ENCODE measurements at regions not wholly inside any gene's neighbourhood (a gene's known extent, or its start where the extent isn't known, plus 50 kb on each side); places are given as distances from the start of the nearest gene placed in this dataset.
"Not testable (repeated sequence)": the region's sequence is repeated elsewhere in the genome, so short reads cannot be mapped to it uniquely, and the experiment has no call there.

- DNase-seq: no peak
Measured at GRCh38 chr3:170701696-170702678, 116.1 kb upstream of the SLC7A14 start.

DNA sequence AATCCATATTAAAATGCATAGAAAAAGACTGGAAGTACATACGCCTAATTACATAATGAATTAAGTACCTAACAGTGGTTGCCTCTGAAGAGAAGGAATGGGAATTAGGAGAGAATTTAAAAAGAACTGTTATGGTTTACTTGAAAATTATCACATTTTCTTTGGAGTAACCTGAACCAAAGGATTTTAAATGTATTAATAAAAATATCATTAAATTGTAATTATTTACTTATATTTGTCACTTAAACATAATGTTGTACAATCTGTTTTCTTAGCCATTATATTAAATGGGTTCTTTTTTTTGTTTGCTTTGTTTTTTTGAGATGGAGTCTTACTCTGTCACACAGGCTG is 114.2 kb upstream of the SLC7A14 start:
- no peak for DNase-seq

GRCh38 chr3:170699158-170700053 is 113.5 kb upstream of the SLC7A14 start:
- no peak for DNase-seq

DNA sequence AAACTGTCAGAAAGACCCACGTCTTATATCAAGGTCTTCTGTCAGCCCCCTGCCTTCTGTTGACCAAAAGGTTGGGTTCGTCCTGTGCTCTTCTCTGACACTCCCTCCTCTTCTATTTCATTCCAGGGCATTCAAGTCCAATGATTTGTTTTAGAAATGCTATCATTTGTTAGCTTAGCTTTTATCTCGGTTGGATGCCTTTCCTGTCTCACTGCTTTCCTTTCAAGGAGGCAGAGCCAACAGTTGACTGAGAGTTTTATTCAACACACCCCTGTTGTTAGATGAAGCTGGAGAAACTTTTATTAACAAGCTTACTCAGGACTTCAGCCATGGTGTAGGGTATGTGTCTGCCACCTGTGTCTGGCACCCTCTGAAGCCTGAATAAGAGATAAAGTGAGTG is 112.0 kb upstream of the SLC7A14 start:
- DNase-seq: peak; percentile 53

DNA sequence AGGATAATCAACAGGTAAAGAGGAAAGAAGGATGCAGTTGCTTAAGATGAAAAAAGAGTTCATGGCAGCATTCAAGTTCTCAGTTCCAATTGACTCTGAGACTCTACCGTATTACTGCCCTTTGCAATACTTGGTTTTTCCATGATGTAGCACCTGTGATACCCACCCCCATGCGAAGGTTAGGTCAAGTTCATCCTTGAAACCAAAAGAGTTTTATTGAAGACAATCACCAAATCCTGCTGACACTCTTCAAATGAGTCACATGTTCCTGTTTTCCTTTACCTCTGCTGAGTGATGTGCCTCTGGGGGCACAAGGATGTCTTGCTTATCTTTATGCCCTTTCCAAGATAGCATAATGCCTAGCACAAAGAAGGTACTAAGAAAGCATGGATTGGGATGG is 111.3 kb upstream of the SLC7A14 start:
- DNase-seq: no peak

DNA sequence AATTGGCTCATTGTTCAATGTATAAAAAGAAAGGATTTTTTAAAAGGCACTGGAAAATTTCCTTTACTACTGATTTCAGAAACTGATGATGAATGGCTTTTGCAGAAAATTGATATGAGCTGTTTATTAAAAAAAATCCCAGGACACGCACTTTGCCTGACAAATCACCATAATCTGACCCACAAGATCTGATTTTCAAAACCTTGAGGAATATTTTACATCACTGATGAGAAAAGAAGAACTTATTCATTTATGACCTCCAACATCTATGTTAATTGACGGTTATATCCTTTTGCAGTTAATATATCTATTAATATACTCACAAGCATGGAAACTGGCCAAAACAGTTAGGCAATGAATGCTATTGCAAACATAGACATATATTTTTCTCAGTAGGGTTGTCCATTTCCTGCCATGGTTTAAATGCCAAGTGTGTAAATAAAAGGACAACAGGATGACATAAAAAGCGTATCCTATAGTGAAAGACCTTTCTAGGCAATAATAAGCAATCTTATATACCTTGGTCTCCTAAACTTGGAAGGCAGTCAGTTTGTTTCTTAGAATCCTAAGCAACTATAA is 109.7 kb upstream of the SLC7A14 start:
- no peak for DNase-seq

DNA sequence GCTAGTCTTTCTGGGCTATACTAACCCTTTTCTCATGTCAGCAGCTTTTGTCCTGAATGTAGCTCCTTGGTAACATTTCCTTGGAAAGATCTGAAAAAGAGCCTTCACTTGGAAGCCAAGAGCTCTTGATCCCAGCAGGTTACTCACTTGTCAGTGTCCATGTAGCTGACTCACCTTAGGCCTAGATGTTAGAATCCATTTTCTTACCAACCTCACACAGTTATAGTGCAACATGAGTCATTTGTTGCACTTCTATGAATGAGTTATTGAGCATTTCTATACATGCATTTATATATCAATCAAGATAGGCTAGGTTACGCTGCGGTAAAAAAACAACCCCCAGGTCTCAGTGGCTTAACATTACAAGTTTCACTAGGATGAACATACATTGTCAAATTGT is 106.8 kb upstream of the SLC7A14 start:
- no peak for DNase-seq

DNA sequence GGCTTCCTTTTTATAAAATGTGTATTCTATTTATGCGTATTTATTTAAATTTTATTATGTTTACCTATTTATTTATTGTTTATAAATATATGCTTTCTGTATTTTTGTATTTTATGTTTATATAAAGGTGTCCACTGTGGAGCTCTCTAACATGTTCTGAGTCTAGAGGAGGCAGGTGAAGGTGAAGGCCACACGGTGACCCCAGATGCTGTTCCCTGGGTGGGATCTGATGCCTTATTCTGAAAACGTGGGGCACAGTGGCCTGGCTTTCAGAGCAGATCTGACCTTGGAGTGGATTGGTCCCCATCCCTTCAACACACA is 104.7 kb upstream of the SLC7A14 start:
- DNase-seq: no peak

GRCh38 chr3:170689893-170690660 is 104.2 kb upstream of the SLC7A14 start:
- peak; percentile 9 for DNase-seq

DNA sequence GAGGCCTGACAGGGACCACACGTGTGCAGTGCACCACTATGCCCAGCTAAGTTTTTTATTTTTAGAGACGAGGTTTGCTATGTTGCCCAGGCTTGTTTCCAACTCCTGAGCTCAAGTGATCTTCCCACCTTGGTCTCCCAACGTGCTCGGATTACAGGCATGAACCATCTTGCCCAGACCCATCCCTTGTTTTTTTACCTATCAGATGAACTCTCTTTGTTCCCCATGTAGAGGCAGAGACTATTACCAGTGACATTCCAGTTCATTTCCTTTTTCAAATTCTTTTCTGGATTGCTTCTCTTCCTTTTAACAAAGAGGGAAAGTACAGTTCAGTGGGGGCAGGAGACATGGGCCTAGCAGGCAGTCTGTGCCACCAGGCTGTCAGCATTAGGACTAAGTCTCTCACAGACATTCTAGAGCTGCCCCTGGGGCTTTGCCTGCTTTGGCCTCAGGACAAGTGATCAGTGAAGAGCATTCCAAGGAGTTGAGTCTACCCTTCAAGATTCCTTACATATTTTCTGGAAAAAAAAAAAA is 103.5 kb upstream of the SLC7A14 start:
- DNase-seq: peak; percentile 36

DNA sequence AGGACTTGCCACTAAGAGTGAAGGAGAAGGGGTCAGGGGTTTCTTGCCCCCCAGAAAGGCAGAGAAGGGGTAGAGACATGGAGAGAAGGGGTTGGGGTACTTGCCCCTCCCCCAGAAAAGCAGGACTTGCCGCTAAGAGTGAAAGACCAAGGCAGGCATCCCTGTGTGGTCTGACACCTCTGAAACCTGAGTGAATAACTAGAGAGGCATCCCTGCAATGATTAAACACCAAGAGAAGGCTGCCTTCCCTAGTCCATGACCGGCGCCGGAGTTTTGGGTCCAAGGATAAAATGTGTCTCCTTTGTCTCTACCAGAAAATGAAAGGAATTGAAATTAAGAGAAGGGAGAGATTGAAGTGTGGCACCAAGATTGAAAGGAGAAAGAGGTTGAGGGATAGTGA is 102.3 kb upstream of the SLC7A14 start:
- DNase-seq: not testable (repeated sequence)

DNA sequence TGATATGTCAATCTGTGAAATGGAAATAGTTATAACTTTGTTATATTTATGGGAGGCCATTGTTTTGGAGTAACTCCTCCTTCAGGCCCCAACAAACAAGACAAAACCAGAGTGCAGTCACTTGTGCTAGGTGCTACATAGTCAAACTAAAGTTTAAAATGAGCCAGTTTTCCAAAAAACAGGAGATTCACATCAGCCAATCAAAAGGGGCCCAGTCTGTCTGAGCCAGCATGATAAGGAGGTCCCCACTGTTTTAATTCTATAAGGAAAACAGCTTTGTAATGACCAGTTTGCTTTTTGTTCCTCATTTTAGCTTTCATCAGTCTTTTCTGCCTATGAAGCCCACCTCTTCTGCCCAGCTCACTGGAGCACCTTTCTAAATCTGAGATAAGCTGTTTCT is 94.7 kb upstream of the SLC7A14 start:
- no peak for DNase-seq

DNA sequence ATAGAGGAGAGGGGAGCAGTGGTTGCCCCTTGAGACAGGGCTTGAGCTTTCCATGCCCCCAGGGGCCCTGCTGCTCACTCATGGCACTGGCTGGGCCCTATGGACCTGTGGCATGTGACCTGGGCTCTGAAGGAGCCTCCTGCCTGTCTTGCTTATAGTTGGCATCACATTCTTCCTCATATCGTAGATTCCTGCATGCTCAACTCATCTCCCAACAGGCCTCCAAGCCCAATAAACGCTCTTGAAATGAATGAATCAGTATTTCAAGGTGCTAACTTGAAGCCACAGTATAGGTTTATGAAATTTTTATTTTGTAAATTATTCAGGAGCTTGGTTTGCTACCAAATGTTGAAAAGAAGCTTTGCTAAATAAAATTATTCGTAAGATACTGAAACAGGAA is 93.3 kb upstream of the SLC7A14 start:
- DNase-seq: no peak

DNA sequence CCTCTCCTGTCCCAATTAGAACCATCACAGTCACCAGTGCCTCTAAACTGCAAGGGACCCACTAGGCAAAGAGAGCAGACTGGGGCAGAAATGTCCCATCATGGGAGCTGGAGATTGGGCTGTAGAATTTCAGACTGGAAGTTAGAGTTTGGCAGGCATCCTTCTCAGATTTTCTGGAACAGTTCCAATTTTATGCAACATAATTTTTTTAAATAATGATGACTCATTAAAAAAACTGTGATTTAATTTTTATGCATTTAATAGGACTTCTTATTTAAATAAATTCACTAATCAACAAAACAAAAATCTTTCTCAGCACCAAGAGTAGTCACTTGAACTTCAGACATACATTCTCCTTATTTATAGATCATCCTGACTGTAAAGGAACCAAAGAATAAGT is 84.6 kb upstream of the SLC7A14 start:
- no peak for DNase-seq

DNA sequence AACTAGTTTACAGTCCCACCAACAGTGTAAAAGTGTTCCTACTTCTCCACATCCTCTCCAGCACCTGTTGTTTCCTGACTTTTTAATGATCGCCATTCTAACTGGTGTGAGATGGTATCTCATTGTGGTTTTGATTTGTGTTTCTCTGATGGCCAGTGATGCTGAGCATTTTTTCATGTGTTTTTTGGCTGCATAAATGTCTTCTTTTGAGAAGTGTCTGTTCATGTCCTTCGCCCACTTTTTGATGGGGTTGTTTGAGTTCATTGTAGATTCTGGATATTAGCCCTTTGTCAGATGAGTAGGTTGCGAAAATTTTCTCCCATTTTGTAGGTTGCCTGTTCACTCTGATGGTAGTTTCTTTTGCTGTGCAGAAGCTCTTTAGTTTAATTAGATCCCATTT is 77.1 kb upstream of the SLC7A14 start:
- DNase-seq: not testable (repeated sequence)

DNA sequence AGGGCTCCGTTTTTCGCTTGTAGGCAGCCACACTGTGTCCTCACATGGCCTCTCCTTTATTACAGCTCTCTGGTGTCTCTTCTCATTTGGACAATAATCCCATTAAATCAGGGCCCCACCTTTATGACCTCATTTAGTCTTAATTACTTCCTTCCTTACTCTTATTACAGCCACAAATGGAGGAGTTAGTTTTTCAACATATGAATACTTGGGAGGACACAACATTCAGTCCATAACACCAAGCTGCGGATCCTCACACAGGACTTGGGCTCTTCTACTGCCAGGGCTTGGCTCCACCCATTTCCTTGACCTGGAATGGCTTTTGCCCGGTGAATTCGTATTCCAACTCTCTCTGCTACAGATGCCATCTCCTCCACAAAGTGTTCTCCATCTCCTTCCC is 74.3 kb upstream of the SLC7A14 start:
- DNase-seq: no peak

DNA sequence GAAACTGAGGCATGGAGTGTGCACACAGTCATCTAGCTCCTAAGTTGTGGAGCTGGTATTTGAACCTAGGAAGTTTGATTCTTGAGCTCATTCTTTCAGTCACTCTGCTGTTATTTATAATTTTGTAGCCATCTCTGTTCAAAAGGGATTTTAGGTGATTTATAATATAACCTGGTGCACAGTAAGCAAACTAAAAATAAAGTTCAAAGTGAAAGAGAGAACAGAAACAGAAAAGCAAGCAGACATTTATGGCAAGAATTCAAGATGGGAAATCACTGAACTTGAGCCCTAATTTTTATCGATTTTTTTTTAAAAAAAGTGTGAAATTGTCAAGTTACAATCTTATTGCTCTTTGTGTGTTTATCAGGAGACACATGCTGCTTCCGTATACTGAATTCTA is 71.4 kb upstream of the SLC7A14 start:
- no peak for DNase-seq

GRCh38 chr3:170656284-170656683 is 70.4 kb upstream of the SLC7A14 start:
- no peak for DNase-seq

- DNase-seq: no peak
Measured at GRCh38 chr3:170653801-170654200, 67.9 kb upstream of the SLC7A14 start.

DNA sequence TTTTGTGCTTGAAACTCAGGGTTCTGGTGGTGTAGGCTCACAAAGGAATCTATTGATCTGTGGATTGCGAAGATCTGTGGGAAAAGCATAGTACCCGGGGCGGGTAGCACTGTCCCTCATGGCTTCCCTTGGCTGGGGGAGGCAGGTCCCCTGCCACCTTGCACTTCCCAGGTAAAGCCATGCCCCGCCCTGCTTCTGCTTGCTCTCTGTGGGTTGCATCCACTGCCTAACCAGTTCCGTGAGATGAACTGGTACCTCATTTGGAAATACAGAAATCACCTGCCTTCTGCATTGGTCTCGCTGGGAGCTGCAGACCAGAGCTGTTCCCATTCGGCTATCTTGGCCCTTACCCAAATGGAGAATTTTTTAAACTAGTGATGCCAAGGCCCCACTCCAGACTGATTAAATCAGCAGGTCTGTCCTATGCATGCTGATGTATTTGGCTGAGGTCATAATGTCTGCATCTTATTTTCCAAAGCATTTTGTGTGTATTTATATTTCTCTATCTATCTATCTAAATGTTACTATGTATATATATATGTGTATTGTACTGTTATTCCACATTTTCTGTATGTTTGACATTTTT is 65.5 kb upstream of the SLC7A14 start:
- no peak for DNase-seq

DNA sequence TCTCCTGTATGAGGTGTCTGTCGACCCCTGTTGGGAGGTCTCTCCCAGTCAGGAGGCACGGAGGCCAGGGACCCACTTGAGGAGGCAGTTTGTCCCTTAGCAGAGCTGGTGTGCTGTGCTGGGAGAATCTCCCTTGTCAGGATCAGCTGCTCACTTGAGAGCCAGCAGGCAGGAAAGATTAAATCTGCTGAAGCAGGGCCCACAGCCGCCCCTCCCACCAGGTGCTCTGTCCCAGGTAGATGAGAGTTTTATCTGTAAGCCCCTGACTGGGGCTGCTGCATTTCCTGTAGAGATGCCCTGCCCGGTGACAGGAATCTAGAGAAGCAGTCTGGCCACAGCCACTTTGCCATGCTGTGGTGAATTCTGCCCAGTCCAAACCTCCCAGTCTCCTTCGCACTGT is 64.7 kb upstream of the SLC7A14 start:
- not testable (repeated sequence) for DNase-seq

DNA sequence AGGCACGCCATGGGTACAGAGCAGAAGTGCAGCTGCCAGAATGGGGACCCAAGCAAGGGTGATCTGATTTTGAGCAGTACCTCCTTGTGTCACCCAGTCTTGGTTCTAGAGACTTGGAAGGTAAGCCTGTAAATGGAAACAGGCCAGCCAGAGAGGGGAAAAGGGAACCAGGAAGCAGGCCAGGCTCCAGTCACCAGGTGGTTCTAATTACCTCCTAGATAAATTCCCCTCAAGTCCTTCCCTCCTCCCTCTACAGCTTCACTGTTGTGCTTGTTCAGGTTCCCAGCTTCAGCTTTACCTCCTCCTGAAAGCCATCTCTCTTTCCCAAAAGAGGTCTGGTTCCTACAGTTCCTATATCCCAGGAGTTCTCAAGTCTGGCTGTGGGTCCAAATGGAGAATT is 58.8 kb upstream of the SLC7A14 start:
- DNase-seq: no peak
